ENCODE measurements at regions not wholly inside any gene's neighbourhood (a gene's known extent, or its start where the extent isn't known, plus 50 kb on each side); places are given as distances from the start of the nearest gene placed in this dataset.

DNA sequence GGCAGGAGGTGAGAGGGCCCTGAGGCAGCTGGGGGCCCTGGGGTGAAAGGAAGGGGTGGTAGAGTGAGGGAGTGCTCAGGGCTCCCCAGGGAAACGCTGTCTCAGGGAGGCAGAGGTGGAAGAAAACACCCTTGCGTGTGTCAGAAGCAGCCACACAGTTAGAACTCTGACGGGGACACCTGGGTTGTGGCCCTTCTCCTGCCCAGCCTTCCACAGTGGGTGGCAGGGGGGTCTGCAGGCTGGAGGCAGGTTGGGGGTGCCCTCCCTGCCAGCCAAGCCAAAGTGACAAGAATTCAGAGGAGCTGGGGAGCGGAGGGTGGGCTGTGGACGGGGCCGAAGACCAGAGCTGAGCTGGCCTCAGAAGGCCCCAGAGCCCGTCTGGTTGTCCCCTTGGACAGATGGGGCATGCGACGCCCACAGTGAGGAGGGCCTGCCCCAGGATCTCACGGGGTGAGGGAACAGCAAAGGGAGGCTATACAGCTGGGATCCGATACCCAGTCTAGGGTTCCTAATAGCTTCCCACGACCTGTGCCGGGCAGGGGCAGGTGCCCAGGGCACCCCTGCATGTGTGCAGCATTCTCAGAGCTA lies 105.2 kb upstream of the ADRA2C start:
- no peak overlapping the region for H3K4me3 ChIP-seq
- H3K9me3 ChIP-seq = no peaks in the 10 kb centered on the region
- intact Hi-C loops (cut with DNase I) = no loop called here
- no peak overlapping the region for H3K27ac ChIP-seq
- TF ChIP-seq, protein P1, sequence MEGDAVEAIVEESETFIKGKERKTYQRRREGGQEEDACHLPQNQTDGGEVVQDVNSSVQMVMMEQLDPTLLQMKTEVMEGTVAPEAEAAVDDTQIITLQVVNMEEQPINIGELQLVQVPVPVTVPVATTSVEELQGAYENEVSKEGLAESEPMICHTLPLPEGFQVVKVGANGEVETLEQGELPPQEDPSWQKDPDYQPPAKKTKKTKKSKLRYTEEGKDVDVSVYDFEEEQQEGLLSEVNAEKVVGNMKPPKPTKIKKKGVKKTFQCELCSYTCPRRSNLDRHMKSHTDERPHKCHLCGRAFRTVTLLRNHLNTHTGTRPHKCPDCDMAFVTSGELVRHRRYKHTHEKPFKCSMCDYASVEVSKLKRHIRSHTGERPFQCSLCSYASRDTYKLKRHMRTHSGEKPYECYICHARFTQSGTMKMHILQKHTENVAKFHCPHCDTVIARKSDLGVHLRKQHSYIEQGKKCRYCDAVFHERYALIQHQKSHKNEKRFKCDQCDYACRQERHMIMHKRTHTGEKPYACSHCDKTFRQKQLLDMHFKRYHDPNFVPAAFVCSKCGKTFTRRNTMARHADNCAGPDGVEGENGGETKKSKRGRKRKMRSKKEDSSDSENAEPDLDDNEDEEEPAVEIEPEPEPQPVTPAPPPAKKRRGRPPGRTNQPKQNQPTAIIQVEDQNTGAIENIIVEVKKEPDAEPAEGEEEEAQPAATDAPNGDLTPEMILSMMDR (IDR thresholded peaks at IDR 0.05) = no peak
- no peak for TF ChIP-seq POLR2A (IDR thresholded peaks at IDR 0.05)
- no peak for TF ChIP-seq EP300 (IDR thresholded peaks at IDR 0.05)
- TF ChIP-seq POLR2AphosphoS5 (IDR thresholded peaks at IDR 0.05) = no peak
- DNase-seq = no peak
- H3K27me3 ChIP-seq = peaks cover 0 to 36% (median 0%) of the 10 kb centered on the region in 3 donors
- H3K4me1 ChIP-seq = no peaks in the 10 kb centered on the region
- 84 to 87% methylated on average over 13 of the region's 13 CpGs for WGBS, 2 donors
- H3K36me3 ChIP-seq = no peaks in the 10 kb centered on the region

DNA sequence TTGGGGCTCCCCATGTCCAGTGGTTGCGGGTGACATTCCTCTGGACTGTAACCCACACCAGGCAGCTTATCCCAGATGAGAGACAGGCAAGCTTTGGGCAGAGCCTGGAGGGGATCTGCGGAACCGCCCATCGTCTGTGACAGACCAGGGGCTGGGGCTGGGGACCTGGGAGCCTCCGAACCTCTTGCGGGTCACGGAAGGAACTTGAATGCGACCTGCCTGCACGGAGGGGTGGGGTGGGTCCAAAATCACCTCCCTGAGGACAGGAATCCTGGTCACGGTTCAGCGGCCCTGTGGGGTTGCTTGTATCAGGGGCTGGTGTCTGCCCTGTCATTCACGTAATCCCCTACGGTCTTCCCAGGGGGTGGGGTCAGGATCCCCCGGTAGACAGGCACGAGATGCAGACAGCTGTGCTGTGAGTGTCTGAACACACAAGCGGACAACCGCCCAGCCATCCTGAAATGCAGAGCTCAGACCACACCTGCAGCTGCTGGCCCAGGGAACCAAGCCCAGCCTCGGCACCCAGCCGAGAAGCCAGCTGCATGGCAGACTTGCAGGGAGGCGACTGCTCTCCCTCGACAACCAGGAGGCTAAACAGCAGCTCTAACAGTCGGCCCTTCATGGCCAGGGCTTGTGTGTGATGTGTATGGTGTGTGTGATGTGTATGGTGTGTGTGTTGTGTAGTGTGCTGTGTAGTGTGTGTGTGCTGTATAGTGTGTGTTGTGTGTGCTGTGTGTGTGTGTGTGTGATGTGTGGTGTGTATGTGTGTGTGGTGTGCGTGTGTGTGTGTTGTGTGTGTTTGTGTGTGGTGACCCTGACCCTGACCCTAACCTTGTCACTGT lies 105.9 kb upstream of the ADRA2C start:
- no peaks in the 10 kb centered on the region for H3K36me3 ChIP-seq
- H3K4me1 ChIP-seq = no peaks in the 10 kb centered on the region
- intact Hi-C loops (cut with DNase I) = no loop called here
- TF ChIP-seq EP300 (IDR thresholded peaks at IDR 0.05) = no peak
- TF ChIP-seq, protein P1 (IDR thresholded peaks at IDR 0.05) = no peak
- no peak for TF ChIP-seq POLR2AphosphoS5 (IDR thresholded peaks at IDR 0.05)
- no peak for TF ChIP-seq POLR2A (IDR thresholded peaks at IDR 0.05)
- DNase-seq = no peak
- WGBS, 2 donors = 42 to 54% methylated on average over 23 of the region's 23 CpGs
- no peak overlapping the region for H3K4me3 ChIP-seq
- H3K9me3 ChIP-seq = no peaks in the 10 kb centered on the region
- no peak overlapping the region for H3K27ac ChIP-seq
- H3K27me3 ChIP-seq = peaks cover 0 to 43% (median under 1%) of the 10 kb centered on the region in 3 donors

DNA sequence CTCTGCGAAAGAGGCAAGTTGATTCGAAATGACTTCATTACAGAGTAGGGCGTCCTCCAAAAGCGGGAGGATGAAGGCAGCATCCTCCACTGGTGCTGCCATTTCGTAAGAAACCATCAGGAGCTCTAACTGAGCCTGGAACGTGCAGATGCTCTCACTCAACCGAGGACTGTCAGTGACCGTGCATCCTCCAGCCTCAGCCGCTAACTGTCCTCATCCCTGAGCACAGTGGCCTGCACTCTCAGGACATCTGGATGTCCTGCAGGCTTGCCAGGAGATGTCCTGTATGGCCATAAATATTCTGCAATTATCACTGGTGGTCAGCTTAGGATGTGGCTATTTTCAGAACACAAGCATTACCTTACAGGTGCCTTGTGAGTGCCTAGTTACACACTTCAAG lies 107.1 kb upstream of the ADRA2C start:
- 83 to 84% methylated on average over 9 of the region's 9 CpGs for WGBS, 2 donors
- no peak overlapping the region for H3K4me3 ChIP-seq
- no peaks in the 10 kb centered on the region for H3K36me3 ChIP-seq
- DNase-seq = no peak
- H3K27ac ChIP-seq = no peak overlapping the region
- no peaks in the 10 kb centered on the region for H3K4me1 ChIP-seq
- H3K27me3 ChIP-seq = peaks cover 0 to 55% (median 12%) of the 10 kb centered on the region in 3 donors
- no peaks in the 10 kb centered on the region for H3K9me3 ChIP-seq
- TF ChIP-seq POLR2A (IDR thresholded peaks at IDR 0.05) (no peak), EP300 (IDR thresholded peaks at IDR 0.05) (no peak), POLR2AphosphoS5 (IDR thresholded peaks at IDR 0.05) (no peak)
- TF ChIP-seq, protein P1 (IDR thresholded peaks at IDR 0.05) = no peak
- intact Hi-C loops (cut with DNase I) = no loop called here

DNA sequence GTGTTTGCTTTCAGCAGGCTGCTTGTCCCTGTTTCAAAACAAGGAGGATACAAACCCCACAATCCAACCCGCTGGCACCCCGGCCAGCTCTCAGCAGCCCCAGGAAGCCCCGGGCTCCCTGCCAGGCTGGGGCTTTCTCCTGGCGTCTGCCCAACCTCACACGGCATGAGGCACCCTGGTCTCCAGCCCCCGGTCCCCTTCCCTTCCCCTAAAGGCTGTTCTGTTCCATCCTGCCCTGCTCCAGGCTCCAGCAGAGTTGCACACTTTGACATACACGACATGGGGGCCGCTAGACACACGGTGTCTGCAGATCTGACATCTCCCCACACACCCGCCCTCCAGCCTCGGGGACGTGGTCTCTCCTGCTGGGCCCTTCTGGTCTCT lies 107.7 kb upstream of the ADRA2C start:
- Histone ChIP-seq H3K27me3 (peaks cover 0 to 61% (median 18%) of the 10 kb centered on the region in 3 donors), H3K9me3 (no peaks in the 10 kb centered on the region), H3K27ac (no peak overlapping the region), H3K36me3 (no peaks in the 10 kb centered on the region), H3K4me3 (no peak overlapping the region), H3K4me1 (no peaks in the 10 kb centered on the region)
- no peak for DNase-seq
- intact Hi-C loops (cut with DNase I) = no loop called here
- TF ChIP-seq EP300 (IDR thresholded peaks at IDR 0.05) (no peak), POLR2AphosphoS5 (IDR thresholded peaks at IDR 0.05) (no peak), POLR2A (IDR thresholded peaks at IDR 0.05) (no peak)
- TF ChIP-seq, protein P1 (IDR thresholded peaks at IDR 0.05) = no peak
- 62 to 66% methylated on average over 12 of the region's 12 CpGs for WGBS, 2 donors

Measured in sigmoid colon (tissue), 6 donors.